ENCODE measurements at regions not wholly inside any gene's neighbourhood (a gene's known extent, or its start where the extent isn't known, plus 50 kb on each side); places are given as distances from the start of the nearest gene placed in this dataset.

- Histone ChIP-seq H3K36me3 (ENCODE audit: control insufficient read depth in 2 of 4, insufficient read depth in 4 of 4, low read length in 3 of 4) (no peaks in the 10 kb centered on the region), H3K9ac (replicated peaks in 1 of 4; ENCODE audit: extremely low read depth in 1 of 4, low read depth in 3 of 4, low read length in 3 of 4) (no peak overlapping the region), H3K23ac (ENCODE audit: insufficient read length) (no peak overlapping the region), H2BK15ac (ENCODE audit: low read length) (no peak overlapping the region), H3K23me2 (ENCODE audit: low read depth, low read length) (no peaks in the 10 kb centered on the region), H4K91ac (replicated peaks; ENCODE audit: insufficient read length, low read length) (no peak overlapping the region), H2BK120ac (replicated peaks; ENCODE audit: low read depth, low read length) (no peak overlapping the region), H3K4me1 (replicated peaks in 1 of 4; ENCODE audit: control insufficient read depth in 3 of 4, insufficient read depth in 4 of 4, low read length in 3 of 4) (no peaks in the 10 kb centered on the region), H3K56ac (replicated peaks; ENCODE audit: insufficient read length, low read depth, low read length) (no peak overlapping the region), H4K8ac (ENCODE audit: extremely low read depth, insufficient read depth, low read length) (no peak overlapping the region), H2AFZ (ENCODE audit: low read length) (no peak overlapping the region), H2BK5ac (ENCODE audit: low read depth, low read length) (no peak overlapping the region), H2AK5ac (ENCODE audit: low read depth, low read length) (no peak overlapping the region), H3K79me1 (ENCODE audit: low read depth, low read length) (no peaks in the 10 kb centered on the region), H3K27me3 (replicated peaks in 1 of 4; ENCODE audit: control insufficient read depth in 3 of 4, extremely low read depth in 1 of 4, insufficient read depth in 3 of 4, low read length in 3 of 4) (no peaks in the 10 kb centered on the region), H3K4ac (replicated peaks; ENCODE audit: insufficient read length, low read depth, low read length) (no peak overlapping the region), H3K27ac (ENCODE audit: low read depth, low read length) (no peak overlapping the region), H2BK12ac (ENCODE audit: low read depth, low read length) (no peak overlapping the region), H3K9me3 (ENCODE audit: insufficient read depth in 2 of 2, low read depth in 1 of 2, low read length in 1 of 2) (no peaks in the 10 kb centered on the region), H3K14ac (ENCODE audit: insufficient read length) (no peak overlapping the region), H3K18ac (ENCODE audit: extremely low read depth, low read length) (no peak overlapping the region), H3K4me2 (ENCODE audit: insufficient read depth in 1 of 2, low read depth in 2 of 2, low read length in 2 of 2) (no peak overlapping the region), H4K5ac (ENCODE audit: insufficient read length, low read depth, low read length) (no peak overlapping the region), H3K4me3 (ENCODE audit: extremely low read depth in 1 of 4, insufficient read depth in 2 of 4, low read depth in 3 of 4, low read length in 4 of 4) (no peak overlapping the region), H3K79me2 (ENCODE audit: control insufficient read depth in 1 of 2, insufficient read depth in 2 of 2, low read length in 2 of 2) (no peaks in the 10 kb centered on the region), H4K20me1 (replicated peaks in 1 of 2; ENCODE audit: control insufficient read depth in 1 of 2, insufficient read depth in 2 of 2, low read length in 2 of 2) (no peaks in the 10 kb centered on the region), H2BK20ac (ENCODE audit: low read length) (no peak overlapping the region)
- ChIA-PET CTCF (ENCODE audit: partially characterized antibody) (interaction anchor here (0.7 to 1.5 kb wide), 8 partner anchors 13 to 922 kb away, joined by 3 to 5 read pairs (median 3); no protein-coding TSS in a partner anchor), POLR2A (ENCODE audit: partially characterized antibody) (no interaction called here)
- WGBS, 2 experiments (ENCODE audit: extremely low coverage in 1 of 2, insufficient coverage in 1 of 2, insufficient read length in 1 of 2, insufficient replicate concordance in 2 of 2, low coverage in 1 of 2, low lambda C conversion rate in 2 of 2, missing lambda C conversion rate in 1 of 2): 85% methylated on average over 1 of the region's 1 CpG; no CpG with 5 or more reads in 1 of the 2 experiments
- DNase-seq (ENCODE audit: low read depth in 1 of 2, low spot score in 2 of 2) (no peak), FAIRE-seq (no peak)
- TF ChIP-seq CEBPB (IDR thresholded peaks at IDR 0.05; ENCODE audit: low read depth, low read length) (no peak), TAF1 (IDR thresholded peaks at IDR 0.05; ENCODE audit: low read depth, low read length) (no peak), SP2 (IDR thresholded peaks at IDR 0.05; ENCODE audit: low read length) (no peak), RXRA (IDR thresholded peaks at IDR 0.05; ENCODE audit: insufficient read depth, low read depth, low read length) (no peak), SP4 (IDR thresholded peaks at IDR 0.05; ENCODE audit: low read length) (no peak), ASH2L (IDR thresholded peaks at IDR 0.05; ENCODE audit: low read length) (no peak), NRF1 (IDR thresholded peaks at IDR 0.05; ENCODE audit: low read depth, low read length) (no peak), BRCA1 (IDR thresholded peaks at IDR 0.05; ENCODE audit: low read depth, low read length) (no peak), ZNF274 (IDR thresholded peaks at IDR 0.05; ENCODE audit: borderline replicate concordance, extremely low read depth, low read length) (no peak), SIX5 (IDR thresholded peaks at IDR 0.05; ENCODE audit: low read depth, low read length) (no peak), TEAD4 (IDR thresholded peaks at IDR 0.05; ENCODE audit: low read depth, low read length) (no peak), CREB1 (IDR thresholded peaks at IDR 0.05) (no peak), POLR2A (IDR thresholded peaks at IDR 0.05; ENCODE audit: control extremely low read depth in 1 of 2, low read depth in 2 of 2, low read length in 2 of 2) (no peak)
Measured at GRCh38 chr18:38789141-38789540, 1223.5 kb upstream of the CELF4 start.

Data from H1 (cell line).